K562 (cell line): ENCODE measurements at regions not wholly inside any gene's neighbourhood (a gene's known extent, or its start where the extent isn't known, plus 50 kb on each side); places are given as distances from the start of the nearest gene placed in this dataset.

Source experiments
- CTCF ChIP-seq, 3 experiments: IDR thresholded peaks in 2 of 3; conservative IDR thresholded peaks in 1 of 3; 2 replicates each; pipeline ENCODE4 v1.5.1; 2011 to 2012; ENCODE audit warnings: low read length in 3 of 3, mild to moderate bottlenecking in 3 of 3, control low read depth in 2 of 3, improper control_type of control experiment in 1 of 3, inconsistent platforms in 1 of 3, low read depth in 1 of 3, mixed read lengths in 1 of 3, moderate library complexity in 1 of 3; ENCODE audit not compliant: insufficient read depth in 2 of 3
- PRMT5 ChIP-seq: sonication (generic); formaldehyde crosslinking; IDR thresholded peaks from 2 replicates; pipeline ENCODE4 v1.5.0; 2020; ENCODE audit warnings: missing genetic modification reagents
- USF1 ChIP-seq: sonication (generic); formaldehyde crosslinking; IDR thresholded peaks from 2 replicates; pipeline ENCODE4 v1.9.0; 2022; ENCODE audit warnings: mild to moderate bottlenecking, missing genetic modification reagents
- ZBTB1 ChIP-seq: sonication (generic); formaldehyde crosslinking; IDR thresholded peaks from 2 replicates; pipeline ENCODE4 v1.8.1; 2023; ENCODE audit warnings: missing genetic modification reagents, low read depth, mild to moderate bottlenecking, borderline replicate concordance
- ZNF507 ChIP-seq: conservative IDR thresholded peaks from 2 replicates; pipeline ENCODE4 v1.6.1; 2017; ENCODE audit warnings: missing genetic modification characterization, missing compliant biosample characterization
- TF ChIP-seq, protein P1 (sequence below): sonication (generic); formaldehyde crosslinking; IDR thresholded peaks from 2 replicates; pipeline ENCODE4 v1.8.1; 2023; ENCODE audit warnings: mild to moderate bottlenecking, missing genetic modification reagents
- TF ChIP-seq, protein P2 (sequence below), 2 experiments: IDR thresholded peaks in 1 of 2; conservative IDR thresholded peaks in 1 of 2; 2 replicates each; pipeline ENCODE4 v1.6.1; 2016; ENCODE audit warnings: low read depth in 2 of 2, mild to moderate bottlenecking in 1 of 2, missing compliant biosample characterization in 1 of 2, missing genetic modification characterization in 1 of 2, moderate library complexity in 1 of 2

DNA sequence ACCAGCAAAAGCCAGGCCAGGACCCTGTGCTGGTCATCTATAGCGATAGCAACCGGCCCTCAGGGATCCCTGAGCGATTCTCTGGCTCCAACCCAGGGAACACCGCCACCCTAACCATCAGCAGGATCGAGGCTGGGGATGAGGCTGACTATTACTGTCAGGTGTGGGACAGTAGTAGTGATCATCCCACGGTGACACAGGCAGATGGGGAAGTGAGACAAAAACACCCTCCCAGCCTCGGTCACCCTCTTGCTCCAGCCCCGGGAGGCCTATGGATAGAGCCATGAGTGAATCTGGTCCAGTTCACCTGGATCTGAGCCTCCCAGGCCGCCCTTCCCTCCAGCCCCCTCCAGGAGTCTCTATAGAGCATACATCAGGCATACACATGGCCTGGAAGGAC, 115.2 kb upstream of the IGLL5 start (continued):
- TF ChIP-seq, protein P1, sequence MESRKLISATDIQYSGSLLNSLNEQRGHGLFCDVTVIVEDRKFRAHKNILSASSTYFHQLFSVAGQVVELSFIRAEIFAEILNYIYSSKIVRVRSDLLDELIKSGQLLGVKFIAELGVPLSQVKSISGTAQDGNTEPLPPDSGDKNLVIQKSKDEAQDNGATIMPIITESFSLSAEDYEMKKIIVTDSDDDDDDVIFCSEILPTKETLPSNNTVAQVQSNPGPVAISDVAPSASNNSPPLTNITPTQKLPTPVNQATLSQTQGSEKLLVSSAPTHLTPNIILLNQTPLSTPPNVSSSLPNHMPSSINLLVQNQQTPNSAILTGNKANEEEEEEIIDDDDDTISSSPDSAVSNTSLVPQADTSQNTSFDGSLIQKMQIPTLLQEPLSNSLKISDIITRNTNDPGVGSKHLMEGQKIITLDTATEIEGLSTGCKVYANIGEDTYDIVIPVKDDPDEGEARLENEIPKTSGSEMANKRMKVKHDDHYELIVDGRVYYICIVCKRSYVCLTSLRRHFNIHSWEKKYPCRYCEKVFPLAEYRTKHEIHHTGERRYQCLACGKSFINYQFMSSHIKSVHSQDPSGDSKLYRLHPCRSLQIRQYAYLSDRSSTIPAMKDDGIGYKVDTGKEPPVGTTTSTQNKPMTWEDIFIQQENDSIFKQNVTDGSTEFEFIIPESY (CRISPR knock-in tag): no peak
- peak in 1 of 3 experiments; percentile 17; a peak in 1 of 6 replicates for TF ChIP-seq CTCF (IDR thresholded peaks at IDR 0.05 in 2 of 3, conservative IDR thresholded peaks at IDR 0.05 in 1 of 3; ENCODE audit: insufficient read depth in 2 of 3, low read depth in 1 of 3, low read length in 3 of 3)
- TF ChIP-seq ZNF507 (tag): no peak
- TF ChIP-seq USF1 (CRISPR knock-in tag): 0 out of 2 replicates have a peak, but pooled peaks have one; percentile 24
- TF ChIP-seq ZBTB1 (CRISPR knock-in tag): peak; percentile 3; the same call in 1 of the 2 replicates
- TF ChIP-seq PRMT5: 0 out of 2 replicates have a peak, but pooled peaks have one; percentile 19
- TF ChIP-seq, protein P2, sequence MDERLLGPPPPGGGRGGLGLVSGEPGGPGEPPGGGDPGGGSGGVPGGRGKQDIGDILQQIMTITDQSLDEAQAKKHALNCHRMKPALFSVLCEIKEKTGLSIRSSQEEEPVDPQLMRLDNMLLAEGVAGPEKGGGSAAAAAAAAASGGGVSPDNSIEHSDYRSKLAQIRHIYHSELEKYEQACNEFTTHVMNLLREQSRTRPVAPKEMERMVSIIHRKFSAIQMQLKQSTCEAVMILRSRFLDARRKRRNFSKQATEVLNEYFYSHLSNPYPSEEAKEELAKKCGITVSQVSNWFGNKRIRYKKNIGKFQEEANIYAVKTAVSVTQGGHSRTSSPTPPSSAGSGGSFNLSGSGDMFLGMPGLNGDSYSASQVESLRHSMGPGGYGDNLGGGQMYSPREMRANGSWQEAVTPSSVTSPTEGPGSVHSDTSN (CRISPR knock-in tag; IDR thresholded peaks at IDR 0.05; ENCODE audit: low read depth): peak; percentile 8; the same call in 1 of the 2 replicates
- TF ChIP-seq, protein P2 (tag; conservative IDR thresholded peaks at IDR 0.05; ENCODE audit: low read depth): no peak
